ENCODE measurements at regions not wholly inside any gene's neighbourhood (a gene's known extent, or its start where the extent isn't known, plus 50 kb on each side); places are given as distances from the start of the nearest gene placed in this dataset.
"Not testable (repeated sequence)": the region's sequence is repeated elsewhere in the genome, so short reads cannot be mapped to it uniquely, and the experiment has no call there.

- not testable (repeated sequence) for H3K18ac ChIP-seq (ENCODE audit: low read depth in 1 of 2, low read length in 2 of 2); H3K9me3 ChIP-seq (ENCODE audit: control insufficient read depth, low read length); H3K79me1 ChIP-seq (replicated peaks; ENCODE audit: low read length, poor library complexity, severe bottlenecking); H3K27me3 ChIP-seq (ENCODE audit: control insufficient read depth in 1 of 2, insufficient read depth in 1 of 2, low read length in 2 of 2); H2AK5ac ChIP-seq (ENCODE audit: low read length, severe bottlenecking); H3K9ac ChIP-seq (ENCODE audit: low read length); H3K23ac ChIP-seq (ENCODE audit: low read length in 2 of 2); H2BK15ac ChIP-seq (ENCODE audit: low read depth, poor library complexity, severe bottlenecking); H3K36me3 ChIP-seq (ENCODE audit: control insufficient read depth in 1 of 2, insufficient read depth in 2 of 2, low read depth in 1 of 2, low read length in 2 of 2); H2BK12ac ChIP-seq (ENCODE audit: low read length in 2 of 2); H2BK5ac ChIP-seq (ENCODE audit: low read depth, low read length, poor library complexity, severe bottlenecking); H3K4me1 ChIP-seq (ENCODE audit: control insufficient read depth, insufficient read depth, low read depth, low read length); H3K4ac ChIP-seq (ENCODE audit: low read depth in 1 of 2, low read length in 2 of 2); H2AFZ ChIP-seq (ENCODE audit: low read depth, low read length); H3K14ac ChIP-seq (ENCODE audit: low read length in 2 of 2); H3K27ac ChIP-seq (ENCODE audit: low read length, poor library complexity, severe bottlenecking); H4K91ac ChIP-seq (ENCODE audit: low read length); H3K4me3 ChIP-seq (ENCODE audit: insufficient read depth in 1 of 2, low read depth in 1 of 2, low read length in 2 of 2); DNase-seq; H2BK120ac ChIP-seq (ENCODE audit: low read depth, low read length); H3K4me2 ChIP-seq (ENCODE audit: low read length, poor library complexity, severe bottlenecking); H4K8ac ChIP-seq (ENCODE audit: low read length)
- WGBS = no CpG with 5 or more reads among the region's 36 CpGs
These were observed 210.7 kb upstream of the RPL34 start for GRCh38 chr4:108409691-108410090.

GRCh38 chr4:108405586-108405985 is 214.8 kb upstream of the RPL34 start:
- Histone ChIP-seq H3K79me1 (replicated peaks; ENCODE audit: low read length, poor library complexity, severe bottlenecking) (no peaks in the 10 kb centered on the region), H3K4me3 (ENCODE audit: insufficient read depth in 1 of 2, low read depth in 1 of 2, low read length in 2 of 2) (no peak overlapping the region), H4K91ac (ENCODE audit: low read length) (no peak overlapping the region), H3K23ac (ENCODE audit: low read length in 2 of 2) (no peak overlapping the region), H4K8ac (ENCODE audit: low read length) (no peak overlapping the region), H3K27ac (ENCODE audit: low read length, poor library complexity, severe bottlenecking) (no peak overlapping the region), H2BK120ac (ENCODE audit: low read depth, low read length) (no peak overlapping the region), H3K18ac (ENCODE audit: low read depth in 1 of 2, low read length in 2 of 2) (no peak overlapping the region), H3K4me1 (ENCODE audit: control insufficient read depth, insufficient read depth, low read depth, low read length) (no peaks in the 10 kb centered on the region), H2BK15ac (ENCODE audit: low read depth, poor library complexity, severe bottlenecking) (no peak overlapping the region), H2BK12ac (ENCODE audit: low read length in 2 of 2) (no peak overlapping the region), H2AK5ac (ENCODE audit: low read length, severe bottlenecking) (no peak overlapping the region), H3K9ac (ENCODE audit: low read length) (no peak overlapping the region), H3K36me3 (ENCODE audit: control insufficient read depth in 1 of 2, insufficient read depth in 2 of 2, low read depth in 1 of 2, low read length in 2 of 2) (no peaks in the 10 kb centered on the region), H2BK5ac (ENCODE audit: low read depth, low read length, poor library complexity, severe bottlenecking) (no peak overlapping the region), H3K4ac (ENCODE audit: low read depth in 1 of 2, low read length in 2 of 2) (no peak overlapping the region), H3K9me3 (ENCODE audit: control insufficient read depth, low read length) (no peaks in the 10 kb centered on the region), H2AFZ (ENCODE audit: low read depth, low read length) (no peak overlapping the region), H3K27me3 (ENCODE audit: control insufficient read depth in 1 of 2, insufficient read depth in 1 of 2, low read length in 2 of 2) (peaks cover 0 to 2% of the 10 kb centered on the region in 2 experiments), H3K4me2 (ENCODE audit: low read length, poor library complexity, severe bottlenecking) (no peak overlapping the region), H3K14ac (ENCODE audit: low read length in 2 of 2) (no peak overlapping the region)
- 80% methylated on average over 2 of the region's 2 CpGs for WGBS
- DNase-seq = no peak

GRCh38 chr4:108400309-108400708 is 220.1 kb upstream of the RPL34 start:
- Histone ChIP-seq H3K4me2 (ENCODE audit: low read length, poor library complexity, severe bottlenecking) (no peak overlapping the region), H3K23ac (ENCODE audit: low read length in 2 of 2) (no peak overlapping the region), H2BK120ac (ENCODE audit: low read depth, low read length) (no peak overlapping the region), H3K9ac (ENCODE audit: low read length) (no peak overlapping the region), H3K79me1 (replicated peaks; ENCODE audit: low read length, poor library complexity, severe bottlenecking) (no peaks in the 10 kb centered on the region), H2BK5ac (ENCODE audit: low read depth, low read length, poor library complexity, severe bottlenecking) (no peak overlapping the region), H3K27ac (ENCODE audit: low read length, poor library complexity, severe bottlenecking) (no peak overlapping the region), H3K27me3 (ENCODE audit: control insufficient read depth in 1 of 2, insufficient read depth in 1 of 2, low read length in 2 of 2) (peaks cover 0 to 2% of the 10 kb centered on the region in 2 experiments), H2AFZ (ENCODE audit: low read depth, low read length) (no peak overlapping the region), H3K4me3 (ENCODE audit: insufficient read depth in 1 of 2, low read depth in 1 of 2, low read length in 2 of 2) (no peak overlapping the region), H3K18ac (ENCODE audit: low read depth in 1 of 2, low read length in 2 of 2) (no peak overlapping the region), H3K4me1 (ENCODE audit: control insufficient read depth, insufficient read depth, low read depth, low read length) (peaks cover 7% of the 10 kb centered on the region), H3K9me3 (ENCODE audit: control insufficient read depth, low read length) (no peaks in the 10 kb centered on the region), H2AK5ac (ENCODE audit: low read length, severe bottlenecking) (no peak overlapping the region), H3K14ac (ENCODE audit: low read length in 2 of 2) (no peak overlapping the region), H2BK12ac (ENCODE audit: low read length in 2 of 2) (no peak overlapping the region), H3K36me3 (ENCODE audit: control insufficient read depth in 1 of 2, insufficient read depth in 2 of 2, low read depth in 1 of 2, low read length in 2 of 2) (no peaks in the 10 kb centered on the region), H3K4ac (ENCODE audit: low read depth in 1 of 2, low read length in 2 of 2) (no peak overlapping the region), H2BK15ac (ENCODE audit: low read depth, poor library complexity, severe bottlenecking) (no peak overlapping the region), H4K8ac (ENCODE audit: low read length) (no peak overlapping the region), H4K91ac (ENCODE audit: low read length) (no peak overlapping the region)
- no peak for DNase-seq
- WGBS = 98% methylated on average over 5 of the region's 6 CpGs

GRCh38 chr4:108399610-108400265 is 220.6 kb upstream of the RPL34 start:
- H3K23ac ChIP-seq (ENCODE audit: low read length in 2 of 2) = no peak overlapping the region
- H2BK15ac ChIP-seq (ENCODE audit: low read depth, poor library complexity, severe bottlenecking) = no peak overlapping the region
- H3K79me1 ChIP-seq (replicated peaks; ENCODE audit: low read length, poor library complexity, severe bottlenecking) = no peaks in the 10 kb centered on the region
- H3K9ac ChIP-seq (ENCODE audit: low read length) = no peak overlapping the region
- no peak overlapping the region for H2BK12ac ChIP-seq (ENCODE audit: low read length in 2 of 2)
- H3K9me3 ChIP-seq (ENCODE audit: control insufficient read depth, low read length) = no peaks in the 10 kb centered on the region
- H2AK5ac ChIP-seq (ENCODE audit: low read length, severe bottlenecking) = no peak overlapping the region
- H3K4ac ChIP-seq (ENCODE audit: low read depth in 1 of 2, low read length in 2 of 2) = no peak overlapping the region
- H2AFZ ChIP-seq (ENCODE audit: low read depth, low read length) = no peak overlapping the region
- no peak overlapping the region for H3K18ac ChIP-seq (ENCODE audit: low read depth in 1 of 2, low read length in 2 of 2)
- no peak overlapping the region for H4K91ac ChIP-seq (ENCODE audit: low read length)
- H3K4me2 ChIP-seq (ENCODE audit: low read length, poor library complexity, severe bottlenecking) = no peak overlapping the region
- no peaks in the 10 kb centered on the region for H3K36me3 ChIP-seq (ENCODE audit: control insufficient read depth in 1 of 2, insufficient read depth in 2 of 2, low read depth in 1 of 2, low read length in 2 of 2)
- H4K8ac ChIP-seq (ENCODE audit: low read length) = no peak overlapping the region
- H3K4me1 ChIP-seq (ENCODE audit: control insufficient read depth, insufficient read depth, low read depth, low read length) = peaks cover 7% of the 10 kb centered on the region
- H3K14ac ChIP-seq (ENCODE audit: low read length in 2 of 2) = no peak overlapping the region
- WGBS = 88% methylated on average over 11 of the region's 12 CpGs
- H3K4me3 ChIP-seq (ENCODE audit: insufficient read depth in 1 of 2, low read depth in 1 of 2, low read length in 2 of 2) = no peak overlapping the region
- peaks cover 0 to 6% of the 10 kb centered on the region in 2 experiments for H3K27me3 ChIP-seq (ENCODE audit: control insufficient read depth in 1 of 2, insufficient read depth in 1 of 2, low read length in 2 of 2)
- no peak overlapping the region for H2BK5ac ChIP-seq (ENCODE audit: low read depth, low read length, poor library complexity, severe bottlenecking)
- H3K27ac ChIP-seq (ENCODE audit: low read length, poor library complexity, severe bottlenecking) = no peak overlapping the region
- no peak overlapping the region for H2BK120ac ChIP-seq (ENCODE audit: low read depth, low read length)
- no peak for DNase-seq
